SKM-1 treated with dmso at 0.1 percent for 144 hours (cell line): ENCODE measurements at regions not wholly inside any gene's neighbourhood (a gene's known extent, or its start where the extent isn't known, plus 50 kb on each side); places are given as distances from the start of the nearest gene placed in this dataset.
"Not testable (repeated sequence)": the region's sequence is repeated elsewhere in the genome, so short reads cannot be mapped to it uniquely, and the experiment has no call there.

Experiments
- DNase-seq: peaks from one replicate; lab custom pipeline; 2025; ENCODE audit not compliant: unreplicated experiment; lab: John Stamatoyannopoulos, UW

DNA sequence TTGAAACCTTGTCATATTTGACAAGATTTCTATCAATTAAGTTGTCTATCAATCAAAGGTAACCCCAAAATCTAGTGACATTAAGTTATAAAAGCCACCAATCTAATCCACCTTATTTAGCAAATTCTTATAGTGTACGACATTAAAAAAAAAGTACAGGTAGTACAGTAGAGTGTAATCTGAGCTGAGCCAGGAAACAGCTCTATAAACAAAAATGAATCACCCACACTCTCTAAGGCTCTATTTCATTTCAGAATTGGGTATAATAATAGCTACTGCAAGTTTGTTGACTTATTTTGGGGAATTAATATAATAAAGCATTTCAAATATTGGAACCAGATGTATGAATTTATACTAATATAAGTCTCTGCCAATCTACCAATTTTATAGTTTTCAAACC is 342.4 kb upstream of the FLRT2 start:
- no peak for DNase-seq

DNA sequence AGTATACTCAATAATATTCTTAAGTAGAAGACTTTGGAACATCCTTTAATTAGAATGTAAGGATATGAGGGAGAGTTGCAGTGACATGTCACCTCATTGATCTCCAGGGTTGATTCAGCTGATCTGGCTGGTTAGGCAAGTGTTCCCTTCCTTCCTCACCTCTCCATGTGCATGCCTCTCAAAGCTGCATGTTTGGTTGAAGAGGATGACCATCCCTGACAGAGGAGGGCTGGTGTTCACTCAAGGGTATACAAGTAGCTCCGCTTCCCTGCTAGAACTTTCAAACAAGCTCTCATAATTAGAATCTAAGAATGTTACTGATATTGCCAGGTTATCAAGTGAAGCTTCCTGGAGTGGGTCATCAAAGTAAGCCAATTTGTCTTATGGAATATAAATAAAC is 341.1 kb upstream of the FLRT2 start:
- no peak for DNase-seq

DNA sequence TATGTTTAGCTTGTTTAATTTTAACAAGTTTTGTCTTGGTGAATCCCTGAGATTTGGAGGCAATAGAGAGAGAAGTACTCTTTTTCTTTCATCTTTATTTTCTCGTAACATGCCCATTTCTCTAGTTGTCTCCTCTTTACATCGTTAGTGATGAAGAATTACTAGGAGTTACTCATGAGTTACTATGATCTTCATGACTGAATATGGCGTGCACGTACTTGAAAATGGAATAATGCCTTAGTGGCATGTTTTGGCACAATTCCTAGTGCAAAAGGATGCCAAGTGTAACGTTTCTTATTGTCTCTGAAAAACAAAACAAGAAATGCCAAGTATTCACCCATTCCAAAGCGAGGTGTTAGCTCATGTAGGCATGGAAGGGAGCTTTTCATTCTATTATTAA is 340.7 kb upstream of the FLRT2 start:
- not testable (repeated sequence) for DNase-seq

DNA sequence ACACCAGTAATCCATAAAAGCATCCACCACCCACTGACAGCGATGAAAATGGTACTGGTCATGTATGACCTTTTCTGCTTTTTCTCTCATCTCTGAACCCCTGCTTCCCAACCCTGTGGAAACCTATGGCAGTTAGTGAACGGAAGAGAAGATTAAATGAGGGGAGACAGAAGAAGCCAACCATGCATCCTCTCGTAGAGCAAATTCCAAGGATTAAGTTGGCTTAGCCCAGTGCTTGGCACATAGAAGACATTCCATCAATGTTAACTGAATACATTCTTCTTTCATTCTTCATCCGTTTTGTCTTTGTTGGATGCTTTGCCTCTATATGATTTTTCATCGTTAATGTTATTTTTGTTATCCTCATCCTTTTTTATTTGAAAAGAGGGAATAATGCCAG is 339.7 kb upstream of the FLRT2 start:
- no peak for DNase-seq

DNA sequence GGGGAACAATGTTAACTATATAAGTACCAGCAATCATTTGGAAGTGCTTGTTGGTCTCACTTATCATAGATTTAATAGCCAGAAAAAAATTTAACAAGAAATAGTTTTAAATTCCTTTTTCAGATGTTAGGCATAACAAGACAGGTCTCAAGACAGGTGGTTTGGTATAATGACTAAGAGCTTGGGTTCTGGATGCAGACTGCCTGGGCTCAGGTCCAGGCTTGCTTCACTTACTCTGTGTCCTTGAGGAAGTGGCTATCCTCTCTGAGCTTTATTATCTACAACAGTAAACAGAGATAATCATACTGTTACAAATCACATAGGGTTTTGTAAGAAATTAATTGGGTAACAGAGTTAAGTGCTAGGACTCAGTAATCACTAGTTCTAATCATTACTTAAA is 338.0 kb upstream of the FLRT2 start:
- DNase-seq, result no peak

DNA sequence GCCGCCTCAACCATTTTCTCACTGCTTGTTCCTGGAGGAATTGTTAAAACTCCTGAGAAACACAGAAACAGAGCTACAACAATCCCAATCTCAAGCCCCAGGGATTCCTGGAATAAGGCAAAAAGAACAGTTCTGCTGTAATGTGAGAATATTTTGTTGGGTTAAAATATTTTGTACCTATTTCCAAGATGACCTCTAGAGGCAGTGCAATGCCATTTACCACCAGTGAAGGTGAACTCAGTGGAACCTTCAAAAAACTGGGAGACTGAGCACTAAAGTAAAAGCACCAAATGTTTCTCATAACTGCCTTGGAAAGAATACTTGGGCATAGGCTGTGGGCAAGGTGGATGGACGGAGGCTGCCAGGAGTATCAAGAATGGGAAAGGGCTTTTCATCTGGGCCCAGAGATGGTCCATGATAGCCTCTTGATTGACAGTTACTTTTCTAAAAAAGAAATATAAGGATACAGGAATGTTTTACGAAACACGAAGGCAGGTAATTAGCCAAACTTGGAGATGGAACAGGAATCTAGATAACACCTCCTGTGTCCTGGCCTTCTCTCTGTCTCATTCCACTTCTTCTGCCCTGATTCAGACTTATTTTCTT is 334.0 kb upstream of the FLRT2 start:
- DNase-seq, result no peak

DNA sequence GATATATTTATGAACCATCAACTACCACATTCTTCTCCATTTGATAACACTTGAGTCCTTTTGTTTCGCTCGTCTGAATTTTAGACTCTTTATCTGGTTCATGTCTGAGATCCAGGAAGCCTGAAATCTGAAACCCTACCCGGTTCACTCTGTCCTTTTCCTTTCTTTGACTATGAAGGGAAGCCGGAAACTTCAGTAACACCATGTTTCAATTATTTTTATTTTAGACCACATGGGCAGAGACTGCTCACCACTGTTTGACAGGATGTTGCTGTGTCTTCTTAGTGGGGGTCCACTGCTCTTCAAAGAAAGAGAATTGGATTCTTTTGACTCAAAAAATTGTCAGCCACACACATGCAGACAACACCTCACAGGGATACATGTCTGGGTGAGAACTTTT is 331.9 kb upstream of the FLRT2 start:
- no peak for DNase-seq

DNA sequence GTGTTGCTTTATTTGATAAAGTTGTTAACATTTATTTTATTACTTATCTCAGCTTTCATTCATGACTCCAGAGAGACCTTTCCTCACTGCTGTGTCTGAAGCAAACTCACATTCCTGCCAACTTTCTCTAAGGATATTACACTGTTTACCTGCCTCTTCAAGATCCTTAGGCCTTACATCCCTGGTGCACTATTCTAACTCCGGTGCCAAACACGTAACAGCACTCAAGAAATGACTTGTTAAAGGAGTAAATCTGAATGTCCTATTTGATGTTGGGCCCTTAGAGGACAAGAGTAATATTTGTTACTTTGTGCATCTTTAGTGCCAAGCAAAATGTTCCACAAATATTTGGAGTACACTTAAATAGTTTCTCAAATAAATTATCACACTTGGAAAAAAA is 324.1 kb upstream of the FLRT2 start:
- no peak for DNase-seq

DNA sequence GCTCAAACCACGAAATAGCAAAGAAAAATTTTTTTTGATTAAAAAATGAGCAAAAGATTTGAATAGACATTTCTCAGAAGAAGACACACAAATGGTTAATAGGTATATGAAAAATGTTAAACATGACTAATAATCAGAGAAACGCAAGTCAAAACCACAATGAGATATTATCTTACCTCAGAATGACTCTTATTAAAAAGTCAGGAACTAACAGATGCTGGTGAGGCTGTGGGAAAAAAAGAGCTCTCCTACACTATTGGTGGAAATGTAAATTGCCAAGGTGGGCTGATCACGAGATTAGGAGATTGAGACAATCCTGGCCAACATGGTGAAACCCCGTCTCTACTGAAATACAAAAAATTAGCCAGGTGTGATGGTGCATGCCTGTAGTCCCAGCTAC is 315.5 kb upstream of the FLRT2 start:
- no peak for DNase-seq

DNA sequence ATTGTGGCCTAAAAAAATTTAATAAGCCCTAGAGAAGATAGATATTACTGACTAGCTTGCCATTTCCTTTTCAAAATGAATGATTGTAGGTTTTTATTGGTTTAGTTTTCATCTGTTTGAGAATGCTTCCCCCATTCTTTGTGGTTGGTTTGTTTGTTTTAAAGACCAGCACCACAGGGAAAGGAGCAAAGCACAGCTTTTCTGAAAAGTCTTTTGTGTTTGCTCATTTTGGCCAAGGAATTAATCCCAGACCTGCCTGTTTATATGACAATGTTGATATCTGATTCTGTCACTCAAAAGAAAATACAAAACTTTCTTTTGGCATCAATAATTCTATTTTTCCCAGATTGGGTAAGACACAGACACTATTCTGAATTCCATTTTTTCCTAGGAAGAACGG is 312.5 kb upstream of the FLRT2 start:
- no peak for DNase-seq

DNA sequence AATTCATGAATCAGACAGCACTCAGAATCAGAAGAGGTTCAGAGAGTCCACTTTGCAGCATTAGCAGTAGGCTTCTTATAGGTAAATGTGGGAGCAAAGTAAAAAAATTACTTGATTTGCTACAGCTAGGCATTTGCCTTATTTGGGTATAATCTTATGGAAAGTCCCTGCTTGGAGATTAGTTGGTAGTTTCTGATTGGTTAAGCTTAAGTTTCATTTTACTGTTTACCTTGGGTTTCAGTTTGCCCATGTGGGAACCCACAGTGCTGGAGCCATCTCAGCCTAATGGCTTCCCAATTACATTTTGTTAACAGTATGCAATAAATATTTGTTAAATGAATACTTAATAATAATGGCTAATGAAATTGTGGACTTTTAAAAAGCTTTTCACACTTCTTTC is 311.0 kb upstream of the FLRT2 start:
- DNase-seq, result no peak

DNA sequence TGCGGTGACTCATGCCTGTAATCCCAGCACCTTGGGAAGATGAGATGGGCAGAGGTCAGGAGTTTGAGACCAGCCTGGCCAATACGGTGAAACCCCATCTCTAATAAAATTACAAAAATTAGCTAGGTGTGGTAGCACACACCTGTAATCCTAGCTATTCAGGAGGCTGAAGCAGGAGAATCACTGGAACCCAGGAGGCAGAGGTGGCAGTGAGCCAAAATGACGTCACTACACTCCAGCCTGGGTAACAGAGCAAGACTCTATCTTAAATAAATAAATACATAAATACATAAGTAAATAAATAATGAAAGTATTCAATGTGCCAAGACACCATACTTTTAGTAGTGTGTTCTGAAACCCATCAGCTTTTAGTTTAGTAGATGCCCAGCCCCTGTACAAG is 308.1 kb upstream of the FLRT2 start:
- no peak for DNase-seq

DNA sequence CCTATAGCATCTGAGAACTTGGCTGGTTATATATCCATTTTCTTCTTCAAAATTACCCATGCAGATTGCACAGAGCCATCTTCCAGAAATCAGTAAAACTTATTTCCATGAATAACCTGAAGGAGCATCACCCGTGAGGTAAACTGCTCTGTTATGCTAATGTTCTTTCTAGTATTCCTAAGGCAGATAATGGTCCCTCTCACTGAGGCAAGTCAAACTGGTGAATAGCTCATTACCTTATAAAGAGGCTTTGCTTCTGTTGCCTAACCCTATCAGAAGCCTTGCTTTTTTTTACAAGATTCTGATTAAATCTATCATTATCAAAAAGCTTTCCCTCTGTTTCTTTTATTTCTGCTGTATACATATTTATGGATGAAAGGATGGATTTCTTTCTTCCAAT is 307.6 kb upstream of the FLRT2 start:
- no peak for DNase-seq

DNA sequence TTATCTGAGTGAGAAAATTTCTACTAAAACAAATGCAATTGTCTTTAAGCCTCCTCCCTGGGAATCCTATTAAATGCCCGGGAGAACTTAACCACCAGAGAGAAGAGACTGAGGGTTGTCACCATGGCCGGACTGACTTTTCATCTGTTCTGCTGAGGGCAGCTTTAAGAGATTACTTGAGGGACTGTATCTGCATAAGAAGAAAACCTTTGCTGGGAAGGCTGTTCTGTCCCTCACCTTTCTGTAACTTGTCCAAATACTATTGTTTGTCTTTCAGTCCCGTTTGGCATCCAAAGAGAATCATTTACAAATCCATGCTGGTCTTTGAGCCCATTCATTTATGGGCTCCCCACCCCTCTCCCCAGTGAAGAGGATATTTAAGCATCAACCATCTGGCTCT is 306.3 kb upstream of the FLRT2 start:
- no peak for DNase-seq

DNA sequence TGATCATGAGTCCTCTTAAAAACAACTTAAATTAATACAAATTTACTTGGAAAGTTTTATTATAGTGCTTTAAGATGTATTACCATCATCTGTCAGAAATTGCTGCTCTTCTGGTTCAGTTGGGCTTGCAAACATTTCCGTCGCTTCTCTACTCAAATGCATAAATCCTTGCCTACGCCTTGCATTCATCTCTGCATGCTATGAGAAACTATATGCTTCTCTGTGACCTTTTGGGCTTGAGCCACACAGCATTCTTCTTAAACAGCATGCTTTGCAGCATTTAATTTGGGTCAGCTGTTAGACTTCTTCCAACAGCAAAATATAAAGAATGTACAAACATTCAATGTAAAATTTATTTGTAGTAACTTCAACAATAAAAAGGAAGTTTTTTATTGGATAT is 305.7 kb upstream of the FLRT2 start:
- no peak for DNase-seq

DNA sequence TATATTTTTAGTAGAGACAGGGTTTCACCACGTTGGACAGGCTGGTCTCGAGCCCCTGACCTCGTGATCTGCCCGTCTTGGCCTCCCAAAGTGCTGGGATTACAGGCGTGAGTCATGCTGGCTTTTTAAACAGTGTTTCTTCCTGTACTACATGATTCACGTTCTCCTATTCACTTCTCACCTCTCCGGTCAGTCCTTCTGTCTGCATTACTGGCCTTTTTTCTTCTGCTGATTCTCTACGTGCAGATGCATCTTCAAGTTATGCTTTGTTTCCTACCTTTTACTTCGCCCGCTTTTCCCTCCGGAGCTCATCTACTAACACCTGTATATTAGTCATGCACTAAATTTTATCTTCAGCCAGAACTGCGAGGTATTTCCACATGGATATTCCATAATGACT is 296.2 kb upstream of the FLRT2 start:
- no peak for DNase-seq

DNA sequence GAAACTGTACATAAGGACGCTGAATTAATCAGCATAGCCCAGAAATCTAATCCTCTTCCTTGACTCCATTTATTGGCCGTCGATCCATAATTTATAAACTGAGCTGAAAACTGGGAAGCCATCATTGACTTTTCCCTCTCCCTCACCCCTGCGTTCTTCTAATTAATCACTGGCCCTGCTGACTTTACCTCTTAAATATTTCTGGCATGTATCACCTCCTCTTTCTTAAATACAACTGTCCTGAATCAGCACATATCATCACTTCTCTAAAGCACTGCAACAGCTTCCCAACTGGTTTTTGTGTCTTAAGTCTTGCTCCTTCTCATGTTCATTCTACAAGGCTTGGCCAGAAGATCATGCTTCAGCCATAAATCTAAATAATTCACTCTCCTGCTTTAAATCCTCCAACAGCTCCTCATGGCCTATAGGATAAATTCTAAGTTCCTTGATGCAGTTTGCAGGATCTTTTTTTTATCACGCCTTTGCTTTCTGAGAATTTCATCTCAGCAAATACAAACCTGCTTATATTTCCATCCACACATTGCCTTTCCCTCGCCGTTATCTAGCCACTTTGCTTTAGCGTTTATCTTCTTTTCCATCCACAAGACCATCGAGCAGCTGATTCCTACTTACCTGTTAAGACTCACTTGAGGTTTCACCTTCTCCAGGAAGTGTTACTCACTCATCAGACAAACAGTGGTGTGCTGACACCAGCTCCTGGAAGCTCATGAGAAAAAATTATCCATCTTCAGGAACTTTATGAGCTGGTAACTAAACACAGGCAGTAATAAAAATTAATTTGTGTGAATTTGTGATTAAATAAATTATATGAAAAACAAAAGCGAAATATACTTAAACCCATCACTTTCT is 295.6 kb upstream of the FLRT2 start:
- no peak for DNase-seq

DNA sequence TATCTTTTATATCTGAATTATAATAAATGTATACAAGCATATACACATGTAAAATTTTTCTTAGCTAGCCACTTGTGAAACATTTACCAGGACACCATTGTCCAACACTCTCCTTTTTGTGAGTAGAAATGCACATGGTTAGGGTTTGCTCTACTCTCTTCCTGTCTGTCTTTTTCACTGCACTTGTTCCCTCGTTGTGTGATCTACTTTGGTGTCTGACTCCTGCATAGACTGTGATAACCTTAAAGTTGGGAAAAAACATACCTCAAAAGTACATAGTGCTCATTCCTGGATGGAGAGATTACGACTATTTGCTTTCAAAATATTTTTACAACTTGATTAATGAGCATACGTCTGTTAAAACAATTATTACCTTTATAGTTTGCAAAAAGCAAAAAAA is 294.1 kb upstream of the FLRT2 start:
- no peak for DNase-seq

DNA sequence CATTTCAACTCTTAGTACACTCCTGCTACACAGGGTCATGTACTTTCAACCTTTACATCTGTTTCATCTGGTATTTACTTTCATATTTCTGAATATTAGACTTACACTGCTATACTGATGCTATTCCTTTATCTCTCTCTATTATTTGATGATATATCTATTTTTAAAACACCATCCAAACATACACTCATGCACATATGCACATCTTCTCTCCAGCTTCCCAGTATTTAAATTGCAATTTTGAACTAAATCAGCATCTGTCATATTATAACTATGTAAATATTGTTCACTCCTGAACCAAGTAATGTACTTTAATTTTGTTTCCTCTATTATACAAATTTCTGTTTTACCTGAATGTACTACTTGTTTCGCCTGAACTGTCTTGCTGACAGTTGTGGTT is 293.6 kb upstream of the FLRT2 start:
- no peak for DNase-seq

DNA sequence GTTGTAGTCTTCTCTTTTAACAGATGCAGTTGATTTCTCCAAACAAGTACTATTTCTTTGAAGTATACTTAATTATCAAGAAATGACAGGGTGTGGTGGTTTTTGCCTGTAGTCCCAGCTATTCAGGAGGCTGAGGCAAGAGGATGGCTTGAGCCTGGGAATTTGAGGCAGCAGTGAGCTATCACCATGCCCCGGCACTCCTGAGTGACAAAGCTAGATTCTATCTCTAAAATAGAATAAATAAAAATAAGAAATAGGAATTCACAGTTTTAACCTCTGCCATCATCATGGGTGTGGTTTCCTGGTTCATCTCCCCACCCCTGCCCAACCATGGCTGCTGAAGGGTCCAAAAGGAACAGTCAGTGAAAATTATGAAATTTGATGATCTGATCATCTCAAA is 290.2 kb upstream of the FLRT2 start:
- no peak for DNase-seq

DNA sequence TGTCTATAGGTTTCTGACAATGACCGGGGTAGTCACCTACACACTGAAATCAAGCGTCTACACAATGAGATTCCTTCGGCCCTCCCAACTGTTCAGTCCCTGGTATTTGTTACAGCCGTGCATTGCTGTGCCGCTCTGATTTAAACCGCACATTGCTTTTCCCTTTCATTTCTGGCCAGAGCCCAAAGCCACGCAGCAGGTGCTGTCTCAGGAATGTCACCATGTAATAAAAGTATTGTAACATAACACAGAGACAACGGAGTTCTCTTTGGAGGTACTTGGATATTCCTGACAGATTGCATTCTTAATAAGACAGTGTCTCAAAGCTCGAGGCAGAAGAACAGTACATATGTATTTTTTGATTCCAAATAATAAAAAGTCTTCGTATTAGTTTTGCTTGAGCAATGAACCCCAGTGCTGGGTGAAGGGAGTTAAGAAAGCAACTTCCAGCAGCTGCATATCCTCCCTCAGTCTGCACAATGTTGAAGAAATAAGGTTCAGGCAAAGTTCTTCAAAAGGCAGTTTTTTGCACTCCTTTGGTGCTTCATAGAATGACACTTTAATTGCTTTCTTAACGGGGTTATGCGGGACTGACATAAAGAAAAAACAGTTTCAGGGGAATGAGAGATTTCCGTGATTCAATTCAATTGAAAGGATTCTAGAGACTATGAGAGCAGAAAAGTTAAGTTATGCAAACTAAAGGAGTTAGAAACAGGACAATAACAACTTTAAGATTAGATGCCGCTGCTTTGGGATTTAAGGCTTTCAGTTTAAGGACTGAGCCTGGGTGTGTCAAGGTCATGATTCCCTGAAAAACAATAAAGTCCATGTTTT is 288.7 kb upstream of the FLRT2 start:
- DNase-seq, result no peak

DNA sequence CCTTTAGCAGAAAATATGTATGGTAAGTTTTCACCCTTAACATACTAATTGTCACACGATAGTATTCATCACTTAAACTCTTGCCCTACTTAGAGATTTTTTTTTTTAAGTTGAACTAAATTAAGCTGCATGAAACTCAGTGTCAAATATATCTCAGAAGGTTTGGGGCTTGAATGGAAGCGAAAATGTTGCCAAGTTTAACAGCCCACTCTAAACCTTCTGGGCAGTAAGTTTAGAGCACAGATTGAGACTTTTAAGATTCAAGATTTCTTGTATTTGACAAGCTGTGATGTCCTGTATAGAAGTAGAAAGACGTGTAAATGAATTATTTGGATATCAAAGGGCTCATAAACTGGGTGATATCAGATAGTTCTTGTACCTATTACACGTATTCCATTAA is 287.3 kb upstream of the FLRT2 start:
- DNase-seq, result no peak
